Keratinocyte (primary cell): ENCODE measurements at regions not wholly inside any gene's neighbourhood (a gene's known extent, or its start where the extent isn't known, plus 50 kb on each side); places are given as distances from the start of the nearest gene placed in this dataset.

Experiments
- DNase-seq: peaks from one replicate; pipeline ENCODE4 v3.0.0-alpha.2; 2011; ENCODE audit warnings: low read depth, missing footprints, low spot score
- FAIRE-seq: peaks from 2 replicates; lab custom pipeline; 2011; peaks lifted over from hg19 to GRCh38; lab: Jason Lieb, UNC
- H2AFZ ChIP-seq: 2 replicates; pipeline ENCODE4 v1.6.0; 2012; ENCODE audit warnings: low read length, control low read depth, inconsistent platforms; ENCODE audit not compliant: control insufficient read depth
- H3K27ac ChIP-seq: 2 replicates; pipeline ENCODE4 v1.5.1; 2011; ENCODE audit warnings: low read length; ENCODE audit not compliant: control insufficient read depth, insufficient read depth
- H3K27me3 ChIP-seq: 3 replicates; pipeline ENCODE4 v1.6.0; 2011; ENCODE audit warnings: low read length; ENCODE audit not compliant: control insufficient read depth, insufficient read depth; ENCODE audit errors: extremely low read depth
- H3K36me3 ChIP-seq, 2 experiments: 2 replicates in 1 of 2; 3 replicates in 1 of 2; pipeline ENCODE4 v1.5.1; 2011; ENCODE audit warnings: low read length in 2 of 2, mild to moderate bottlenecking in 1 of 2; ENCODE audit not compliant: control insufficient read depth in 2 of 2, insufficient read depth in 2 of 2; ENCODE audit errors: extremely low read depth in 1 of 2
- H3K4me1 ChIP-seq: 3 replicates; pipeline ENCODE4 v1.5.1; 2011; ENCODE audit warnings: low read length; ENCODE audit not compliant: control insufficient read depth, insufficient read depth; ENCODE audit errors: extremely low read depth
- H3K4me2 ChIP-seq: 3 replicates; pipeline ENCODE4 v1.6.0; 2011; ENCODE audit warnings: low read depth, low read length; ENCODE audit not compliant: control insufficient read depth, insufficient read depth; ENCODE audit errors: extremely low read depth
- H3K4me3 ChIP-seq, 3 experiments: fragments of 200-600 bp in 1 of 3; sonication (generic) in 1 of 3; 2 replicates in 2 of 3; 3 replicates in 1 of 3; pipeline ENCODE4 v1.5.1; 2011 to 2016; ENCODE audit warnings: low read length in 3 of 3, mild to moderate bottlenecking in 3 of 3, control low read depth in 2 of 3, inconsistent platforms in 1 of 3, low read depth in 1 of 3, mixed read lengths in 1 of 3, mixed run types in 1 of 3, moderate library complexity in 1 of 3; ENCODE audit not compliant: control insufficient read depth in 2 of 3, insufficient read depth in 2 of 3; ENCODE audit errors: extremely low read depth in 1 of 3
- H3K79me2 ChIP-seq: 2 replicates; pipeline ENCODE4 v1.6.0; 2012; ENCODE audit warnings: low read length; ENCODE audit not compliant: control insufficient read depth, insufficient read depth
- H3K9ac ChIP-seq: 3 replicates; pipeline ENCODE4 v1.6.0; 2011; ENCODE audit warnings: low read length; ENCODE audit not compliant: control insufficient read depth, insufficient read depth; ENCODE audit errors: extremely low read depth
- H3K9me1 ChIP-seq: 3 replicates; pipeline ENCODE4 v1.6.0; 2011; ENCODE audit warnings: low read length; ENCODE audit not compliant: control insufficient read depth, insufficient read depth; ENCODE audit errors: extremely low read depth
- H3K9me3 ChIP-seq: 2 replicates; pipeline ENCODE4 v1.5.1; 2012; ENCODE audit warnings: low read depth, low read length; ENCODE audit not compliant: control insufficient read depth
- H4K20me1 ChIP-seq: 3 replicates; pipeline ENCODE4 v1.6.0; 2011; ENCODE audit warnings: low read length; ENCODE audit not compliant: control insufficient read depth, insufficient read depth; ENCODE audit errors: extremely low read depth
- CTCF ChIP-seq, 3 experiments: IDR thresholded peaks in 1 of 3; conservative IDR thresholded peaks in 1 of 3; optimal IDR thresholded peaks in 1 of 3; 2 replicates in 2 of 3; 3 replicates in 1 of 3; pipeline versions ENCODE3 to v1.5.1; 2011; ENCODE audit warnings: low read length in 3 of 3, mild to moderate bottlenecking in 3 of 3, moderate library complexity in 2 of 3, control low read depth in 1 of 3, inconsistent platforms in 1 of 3; ENCODE audit not compliant: insufficient read depth in 2 of 3; ENCODE audit errors: extremely low read depth in 1 of 3
- EZH2 ChIP-seq: IDR thresholded peaks from one replicate; pipeline ENCODE4 v1.6.1; 2012; ENCODE audit warnings: inconsistent platforms, mild to moderate bottlenecking, low read length, moderate library complexity
- dilution Hi-C: fragments of 300-500 bp; cut with MboI; formaldehyde crosslinking; loops from one replicate; pipeline ENCODE4 v1.7.0; 2020; ENCODE audit warnings: low sequenced_read_pairs; ENCODE audit not compliant: extremely low pct_ligation_motif_present

GRCh38 chr14:85221832-85222231 lies 308.1 kb upstream of the FLRT2 start:
- H3K27ac ChIP-seq, result no peak overlapping the region
- no peak overlapping the region for H3K9ac ChIP-seq
- no peak for FAIRE-seq
- H2AFZ ChIP-seq, result no peak overlapping the region
- no peaks in the 10 kb centered on the region for H3K36me3 ChIP-seq
- no peaks in the 10 kb centered on the region for H3K27me3 ChIP-seq
- no peaks in the 10 kb centered on the region for H3K79me2 ChIP-seq
- H4K20me1 ChIP-seq, result no peaks in the 10 kb centered on the region
- dilution Hi-C loops, result no loop called here
- H3K9me1 ChIP-seq, result no peaks in the 10 kb centered on the region
- H3K4me1 ChIP-seq, result no peaks in the 10 kb centered on the region
- no peak overlapping the region for H3K4me3 ChIP-seq
- no peaks in the 10 kb centered on the region for H3K9me3 ChIP-seq
- DNase-seq, result no peak
- no peak overlapping the region for H3K4me2 ChIP-seq
- TF ChIP-seq EZH2 (no peak), CTCF (optimal IDR thresholded peaks at IDR 0.05 in 1 of 3, IDR thresholded peaks at IDR 0.05 in 1 of 3, conservative IDR thresholded peaks at IDR 0.05 in 1 of 3; ENCODE audit: extremely low read depth in 1 of 3, insufficient read depth in 2 of 3, low read length in 3 of 3) (no peak)

GRCh38 chr14:85222341-85222740 lies 307.6 kb upstream of the FLRT2 start:
- H4K20me1 ChIP-seq, result no peaks in the 10 kb centered on the region
- H3K4me3 ChIP-seq, result no peak overlapping the region
- H3K79me2 ChIP-seq, result no peaks in the 10 kb centered on the region
- DNase-seq (no peak), FAIRE-seq (no peak)
- no peak overlapping the region for H3K27ac ChIP-seq
- H3K4me1 ChIP-seq, result no peaks in the 10 kb centered on the region
- no peak for TF ChIP-seq EZH2
- TF ChIP-seq CTCF (optimal IDR thresholded peaks at IDR 0.05 in 1 of 3, IDR thresholded peaks at IDR 0.05 in 1 of 3, conservative IDR thresholded peaks at IDR 0.05 in 1 of 3; ENCODE audit: extremely low read depth in 1 of 3, insufficient read depth in 2 of 3, low read length in 3 of 3), result no peak
- H3K9me1 ChIP-seq, result no peaks in the 10 kb centered on the region
- H2AFZ ChIP-seq, result no peak overlapping the region
- H3K4me2 ChIP-seq, result no peak overlapping the region
- no peaks in the 10 kb centered on the region for H3K9me3 ChIP-seq
- dilution Hi-C loops, result no loop called here
- H3K36me3 ChIP-seq, result no peaks in the 10 kb centered on the region
- H3K9ac ChIP-seq, result no peak overlapping the region
- H3K27me3 ChIP-seq, result no peaks in the 10 kb centered on the region
